Loucy (cell line): ENCODE measurements at regions not wholly inside any gene's neighbourhood (a gene's known extent, or its start where the extent isn't known, plus 50 kb on each side); places are given as distances from the start of the nearest gene placed in this dataset.

Experiments used
- H2AFZ ChIP-seq: fragments of 200-600 bp; sonication (generic); 2 replicates; pipeline ENCODE4 v1.6.0; 2016; ENCODE audit warnings: antibody characterized with exemption, mild to moderate bottlenecking, low read length, moderate library complexity
- H3F3A ChIP-seq: fragments of 200-600 bp; 2 replicates; pipeline ENCODE4 v1.6.0; 2016; ENCODE audit warnings: antibody characterized with exemption, low read depth, mild to moderate bottlenecking
- H3K27me3 ChIP-seq: fragments of 200-600 bp; sonication (generic); 2 replicates; pipeline ENCODE4 v1.6.1; 2014; ENCODE audit warnings: low read length, mild to moderate bottlenecking; ENCODE audit not compliant: insufficient read depth, poor library complexity, severe bottlenecking
- H3K36me3 ChIP-seq: fragments of 200-600 bp; sonication (generic); 2 replicates; pipeline ENCODE4 v1.6.1; 2016; ENCODE audit warnings: low read length; ENCODE audit not compliant: insufficient read depth
- H3K4me1 ChIP-seq: fragments of 200-600 bp; sonication (generic); 2 replicates; pipeline ENCODE4 v1.5.1; 2014; ENCODE audit warnings: low read length, mild to moderate bottlenecking; ENCODE audit not compliant: insufficient read depth, poor library complexity, severe bottlenecking
- H3K4me2 ChIP-seq: fragments of 200-600 bp; sonication (generic); 2 replicates; pipeline ENCODE4 v1.6.0; 2014; ENCODE audit warnings: antibody characterized with exemption, low read length, low read depth, mild to moderate bottlenecking; ENCODE audit not compliant: poor library complexity, severe bottlenecking
- H3K4me3 ChIP-seq: fragments of 200-600 bp; sonication (generic); 2 replicates; pipeline ENCODE4 v1.5.1; 2014; ENCODE audit warnings: low read length, mild to moderate bottlenecking, mixed read lengths; ENCODE audit not compliant: poor library complexity, severe bottlenecking
- H3K79me2 ChIP-seq: fragments of 200-600 bp; sonication (generic); 2 replicates; pipeline ENCODE4 v1.6.1; 2014; ENCODE audit warnings: low read length; ENCODE audit not compliant: insufficient read depth
- H3K9ac ChIP-seq: fragments of 200-600 bp; sonication (generic); 2 replicates; pipeline ENCODE4 v1.6.0; 2014; ENCODE audit warnings: mild to moderate bottlenecking, low read depth, low read length, moderate library complexity; ENCODE audit not compliant: poor library complexity, severe bottlenecking
- H3K9me2 ChIP-seq: fragments of 200-600 bp; sonication (generic); replicated peaks from 2 replicates; pipeline ENCODE4 v1.6.1; 2016; ENCODE audit warnings: low read depth, low read length, mixed read lengths
- H3K9me3 ChIP-seq: fragments of 200-600 bp; sonication (generic); 2 replicates; pipeline ENCODE4 v1.6.1; 2014; ENCODE audit warnings: mild to moderate bottlenecking, antibody characterized with exemption, low read length, low read depth; ENCODE audit not compliant: insufficient read depth
- H4K20me1 ChIP-seq: fragments of 200-600 bp; sonication (generic); 2 replicates; pipeline ENCODE4 v1.6.0; 2014; ENCODE audit warnings: antibody characterized with exemption, low read length, mild to moderate bottlenecking; ENCODE audit not compliant: insufficient read depth, poor library complexity, severe bottlenecking
- EZH2phosphoT487 ChIP-seq: fragments of 200-600 bp; IDR thresholded peaks from 2 replicates; pipeline ENCODE4 v1.6.1; 2018; ENCODE audit warnings: antibody characterized with exemption, mild to moderate bottlenecking, moderate library complexity, borderline replicate concordance
- TF ChIP-seq, protein P1 (sequence below): fragments of 200-600 bp; sonication (generic); conservative IDR thresholded peaks from 2 replicates; pipeline ENCODE4 v1.5.1; 2014; ENCODE audit warnings: mild to moderate bottlenecking, antibody characterized with exemption, low read length

DNA sequence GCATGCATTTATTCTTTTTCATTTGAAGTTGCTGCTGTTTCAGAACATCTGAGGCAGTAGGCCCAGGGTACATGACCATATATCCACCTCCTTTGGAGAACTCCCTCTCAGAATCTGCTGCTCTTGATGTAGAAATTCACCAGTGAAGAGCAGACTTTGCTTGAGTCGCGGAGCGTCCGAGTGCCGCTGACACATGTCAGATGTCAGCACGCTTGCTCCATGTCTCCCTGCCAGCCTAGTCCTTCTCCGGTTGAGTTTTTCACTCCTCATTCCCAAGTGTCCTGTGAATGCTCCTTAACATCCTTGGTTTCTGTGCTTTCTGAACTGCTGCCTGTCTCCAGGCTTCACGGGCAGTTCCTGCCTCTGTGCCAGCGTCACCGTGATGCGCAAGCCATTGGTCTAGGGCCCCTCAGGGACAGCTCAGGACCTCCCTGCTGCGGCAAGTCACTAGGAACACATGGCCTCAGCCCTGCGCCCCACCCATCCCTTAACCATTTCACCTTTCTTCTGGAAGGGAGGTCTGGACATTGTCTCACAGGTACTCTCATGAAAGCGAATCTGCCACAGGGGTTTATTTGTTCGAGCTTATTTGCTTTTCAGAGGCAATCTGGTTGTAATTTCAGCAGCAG is 93.1 kb upstream of the RBPJ start:
- Histone ChIP-seq H2AFZ (no peak overlapping the region), H3F3A (no peaks in the 10 kb centered on the region), H3K36me3 (no peaks in the 10 kb centered on the region), H3K9ac (no peak overlapping the region), H3K27me3 (no peaks in the 10 kb centered on the region), H3K79me2 (no peaks in the 10 kb centered on the region), H3K4me2 (no peak overlapping the region), H3K4me1 (no peaks in the 10 kb centered on the region), H3K9me3 (no peaks in the 10 kb centered on the region), H3K4me3 (no peak overlapping the region), H4K20me1 (no peaks in the 10 kb centered on the region), H3K9me2 (no peaks in the 10 kb centered on the region)
- TF ChIP-seq, protein P1, sequence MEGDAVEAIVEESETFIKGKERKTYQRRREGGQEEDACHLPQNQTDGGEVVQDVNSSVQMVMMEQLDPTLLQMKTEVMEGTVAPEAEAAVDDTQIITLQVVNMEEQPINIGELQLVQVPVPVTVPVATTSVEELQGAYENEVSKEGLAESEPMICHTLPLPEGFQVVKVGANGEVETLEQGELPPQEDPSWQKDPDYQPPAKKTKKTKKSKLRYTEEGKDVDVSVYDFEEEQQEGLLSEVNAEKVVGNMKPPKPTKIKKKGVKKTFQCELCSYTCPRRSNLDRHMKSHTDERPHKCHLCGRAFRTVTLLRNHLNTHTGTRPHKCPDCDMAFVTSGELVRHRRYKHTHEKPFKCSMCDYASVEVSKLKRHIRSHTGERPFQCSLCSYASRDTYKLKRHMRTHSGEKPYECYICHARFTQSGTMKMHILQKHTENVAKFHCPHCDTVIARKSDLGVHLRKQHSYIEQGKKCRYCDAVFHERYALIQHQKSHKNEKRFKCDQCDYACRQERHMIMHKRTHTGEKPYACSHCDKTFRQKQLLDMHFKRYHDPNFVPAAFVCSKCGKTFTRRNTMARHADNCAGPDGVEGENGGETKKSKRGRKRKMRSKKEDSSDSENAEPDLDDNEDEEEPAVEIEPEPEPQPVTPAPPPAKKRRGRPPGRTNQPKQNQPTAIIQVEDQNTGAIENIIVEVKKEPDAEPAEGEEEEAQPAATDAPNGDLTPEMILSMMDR: no peak
- TF ChIP-seq EZH2phosphoT487: no peak

DNA sequence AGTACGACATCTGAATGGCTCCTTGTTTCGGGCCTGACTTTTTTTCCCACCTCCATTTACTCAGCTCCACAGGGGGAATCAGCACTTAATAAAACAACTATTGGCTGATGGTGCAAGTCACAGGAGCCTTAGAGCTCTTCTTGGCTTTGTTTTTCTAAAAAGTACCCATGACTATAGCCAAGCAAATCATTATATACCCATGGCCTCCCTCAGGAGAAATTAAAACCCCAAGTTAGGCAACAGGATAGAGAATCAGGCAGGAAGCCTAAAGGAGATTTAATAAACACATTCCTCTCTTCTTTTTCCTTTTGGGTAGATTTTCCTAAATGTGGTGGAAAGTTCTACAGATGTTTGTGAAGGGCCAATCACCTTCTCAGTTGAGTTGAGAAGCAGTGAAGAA is 91.9 kb upstream of the RBPJ start:
- Histone ChIP-seq H3K9ac (no peak overlapping the region), H3K79me2 (no peaks in the 10 kb centered on the region), H4K20me1 (no peaks in the 10 kb centered on the region), H3K27me3 (no peaks in the 10 kb centered on the region), H3K4me1 (no peaks in the 10 kb centered on the region), H3K36me3 (no peaks in the 10 kb centered on the region), H3K4me2 (no peak overlapping the region), H3K4me3 (no peak overlapping the region), H2AFZ (no peak overlapping the region), H3K9me2 (no peaks in the 10 kb centered on the region), H3F3A (no peaks in the 10 kb centered on the region), H3K9me3 (no peaks in the 10 kb centered on the region)
- TF ChIP-seq EZH2phosphoT487: no peak
- TF ChIP-seq, protein P1: no peak

DNA sequence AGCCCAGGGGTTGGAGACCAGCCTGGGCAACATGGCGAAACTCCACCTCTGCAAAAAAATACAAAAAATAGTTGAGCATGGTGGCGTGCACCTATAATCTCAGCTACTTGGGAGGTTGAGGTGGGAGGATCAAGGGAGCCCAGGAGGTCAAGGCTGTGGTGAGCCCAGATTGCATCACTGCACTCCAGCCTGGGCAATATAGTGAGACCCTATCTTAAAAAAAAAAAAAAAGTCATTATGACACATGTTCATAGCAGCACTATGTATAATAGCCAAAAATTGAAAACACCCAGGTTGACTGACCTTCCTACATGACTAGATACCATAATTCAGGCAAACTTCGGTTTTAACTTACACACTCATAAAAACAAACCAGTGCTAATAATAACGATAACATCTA is 90.8 kb upstream of the RBPJ start:
- Histone ChIP-seq H3K27me3 (no peaks in the 10 kb centered on the region), H3F3A (no peaks in the 10 kb centered on the region), H2AFZ (no peak overlapping the region), H3K4me1 (no peaks in the 10 kb centered on the region), H3K4me3 (no peak overlapping the region), H3K9me3 (no peaks in the 10 kb centered on the region), H4K20me1 (no peaks in the 10 kb centered on the region), H3K9me2 (no peaks in the 10 kb centered on the region), H3K9ac (no peak overlapping the region), H3K4me2 (no peak overlapping the region), H3K36me3 (no peaks in the 10 kb centered on the region), H3K79me2 (no peaks in the 10 kb centered on the region)
- TF ChIP-seq, protein P1: no peak
- TF ChIP-seq EZH2phosphoT487: no peak
